ENCODE measurements at regions not wholly inside any gene's neighbourhood (a gene's known extent, or its start where the extent isn't known, plus 50 kb on each side); places are given as distances from the start of the nearest gene placed in this dataset.

DNA sequence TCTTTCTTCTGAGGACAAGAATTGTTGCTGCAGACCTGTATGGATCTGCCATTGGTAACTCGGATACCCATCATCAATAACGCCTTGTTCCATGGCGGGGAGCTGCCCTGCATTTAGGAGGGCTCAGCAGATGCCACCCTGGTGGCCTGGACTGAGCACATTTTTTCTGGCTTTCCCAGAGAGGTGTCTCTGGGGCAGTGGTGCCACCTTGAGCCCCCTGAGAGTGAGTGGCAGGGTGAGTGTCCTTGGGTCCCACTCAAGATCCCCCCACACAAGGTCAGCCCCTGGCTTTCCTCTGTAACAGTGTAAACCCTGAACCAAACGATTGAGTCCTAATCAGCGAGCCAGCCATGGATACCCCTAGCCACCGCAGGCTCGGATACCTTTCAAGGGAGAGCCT lies 258.6 kb downstream of the GLRX3 start:
- H3K9ac ChIP-seq (ENCODE audit: low read length) = no peak overlapping the region
- no peaks in the 10 kb centered on the region for H3K4me1 ChIP-seq (ENCODE audit: control insufficient read depth, insufficient read depth, low read length)
- no peak overlapping the region for H3K4me3 ChIP-seq (ENCODE audit: low read length)
- H3K9me3 ChIP-seq (ENCODE audit: control insufficient read depth, low read length) = peaks cover 22% of the 10 kb centered on the region
- DNase-seq (ENCODE audit: low read depth) = no peak
- H3K27me3 ChIP-seq (replicated peaks; ENCODE audit: control insufficient read depth, insufficient read depth, low read length) = no peaks in the 10 kb centered on the region
- no peaks in the 10 kb centered on the region for H3K36me3 ChIP-seq (ENCODE audit: control insufficient read depth, insufficient read depth, low read length, severe bottlenecking)

DNA sequence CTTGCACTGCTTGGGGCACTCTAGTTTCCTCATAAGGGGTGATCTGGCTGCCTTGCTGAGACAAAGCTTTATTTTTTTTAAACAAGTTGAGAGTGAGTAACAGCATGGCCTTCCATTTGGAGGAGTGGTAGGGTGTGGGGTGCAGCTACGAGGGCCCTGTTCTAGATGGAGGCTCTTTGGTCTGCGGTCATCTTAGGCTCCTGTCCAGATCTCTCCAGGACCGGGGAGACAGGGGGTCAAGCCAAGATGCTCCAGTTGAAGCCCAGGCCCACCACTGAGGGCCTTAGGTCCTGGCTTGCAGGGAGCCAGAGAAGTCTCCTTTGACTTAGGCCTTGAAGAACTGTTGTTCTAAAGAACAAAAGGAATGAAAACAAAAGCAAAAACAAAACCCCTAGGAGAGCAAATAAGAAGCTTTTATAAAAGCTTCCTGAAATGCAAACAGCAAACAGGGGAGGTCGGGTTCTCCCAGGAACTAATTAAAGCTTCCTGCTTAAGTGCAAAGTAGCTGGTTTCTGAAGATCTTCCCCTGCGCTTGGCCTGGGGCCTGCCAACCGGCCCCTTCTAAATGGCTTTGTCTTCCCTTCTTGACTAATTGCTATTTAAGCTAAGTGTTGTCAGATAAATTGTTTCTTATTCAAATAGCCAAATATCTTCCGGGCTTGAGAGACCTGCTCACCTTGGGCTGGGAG lies 259.2 kb downstream of the GLRX3 start:
- Histone ChIP-seq H3K27me3 (replicated peaks; ENCODE audit: control insufficient read depth, insufficient read depth, low read length) (no peaks in the 10 kb centered on the region), H3K4me1 (ENCODE audit: control insufficient read depth, insufficient read depth, low read length) (no peaks in the 10 kb centered on the region), H3K36me3 (ENCODE audit: control insufficient read depth, insufficient read depth, low read length, severe bottlenecking) (no peaks in the 10 kb centered on the region), H3K9ac (ENCODE audit: low read length) (no peak overlapping the region), H3K9me3 (ENCODE audit: control insufficient read depth, low read length) (peaks cover 18% of the 10 kb centered on the region), H3K4me3 (ENCODE audit: low read length) (no peak overlapping the region)
- no peak for DNase-seq (ENCODE audit: low read depth)

DNA sequence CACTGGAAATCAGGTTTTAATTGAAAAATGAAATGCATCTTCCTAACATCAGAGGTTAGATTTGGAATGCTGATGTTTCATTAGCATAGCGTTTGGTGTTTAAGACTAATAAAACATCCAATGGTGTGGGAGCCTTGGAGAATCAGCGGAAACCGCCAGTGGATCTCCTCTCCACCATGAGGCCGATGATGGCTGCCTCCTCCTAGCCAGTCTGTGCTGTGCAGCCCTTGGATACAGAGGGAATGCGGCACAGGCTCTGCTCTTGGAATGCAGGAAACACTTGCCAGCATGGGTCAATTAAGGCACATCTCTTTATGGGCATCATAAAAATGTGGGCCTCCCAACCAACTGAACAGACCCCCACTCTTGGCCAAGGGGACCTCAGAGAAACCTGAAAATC lies 259.9 kb downstream of the GLRX3 start:
- Histone ChIP-seq H3K9me3 (ENCODE audit: control insufficient read depth, low read length) (peaks cover 18% of the 10 kb centered on the region), H3K36me3 (ENCODE audit: control insufficient read depth, insufficient read depth, low read length, severe bottlenecking) (no peaks in the 10 kb centered on the region), H3K9ac (ENCODE audit: low read length) (no peak overlapping the region), H3K27me3 (replicated peaks; ENCODE audit: control insufficient read depth, insufficient read depth, low read length) (no peaks in the 10 kb centered on the region), H3K4me1 (ENCODE audit: control insufficient read depth, insufficient read depth, low read length) (no peaks in the 10 kb centered on the region), H3K4me3 (ENCODE audit: low read length) (no peak overlapping the region)
- DNase-seq (ENCODE audit: low read depth) = no peak

DNA sequence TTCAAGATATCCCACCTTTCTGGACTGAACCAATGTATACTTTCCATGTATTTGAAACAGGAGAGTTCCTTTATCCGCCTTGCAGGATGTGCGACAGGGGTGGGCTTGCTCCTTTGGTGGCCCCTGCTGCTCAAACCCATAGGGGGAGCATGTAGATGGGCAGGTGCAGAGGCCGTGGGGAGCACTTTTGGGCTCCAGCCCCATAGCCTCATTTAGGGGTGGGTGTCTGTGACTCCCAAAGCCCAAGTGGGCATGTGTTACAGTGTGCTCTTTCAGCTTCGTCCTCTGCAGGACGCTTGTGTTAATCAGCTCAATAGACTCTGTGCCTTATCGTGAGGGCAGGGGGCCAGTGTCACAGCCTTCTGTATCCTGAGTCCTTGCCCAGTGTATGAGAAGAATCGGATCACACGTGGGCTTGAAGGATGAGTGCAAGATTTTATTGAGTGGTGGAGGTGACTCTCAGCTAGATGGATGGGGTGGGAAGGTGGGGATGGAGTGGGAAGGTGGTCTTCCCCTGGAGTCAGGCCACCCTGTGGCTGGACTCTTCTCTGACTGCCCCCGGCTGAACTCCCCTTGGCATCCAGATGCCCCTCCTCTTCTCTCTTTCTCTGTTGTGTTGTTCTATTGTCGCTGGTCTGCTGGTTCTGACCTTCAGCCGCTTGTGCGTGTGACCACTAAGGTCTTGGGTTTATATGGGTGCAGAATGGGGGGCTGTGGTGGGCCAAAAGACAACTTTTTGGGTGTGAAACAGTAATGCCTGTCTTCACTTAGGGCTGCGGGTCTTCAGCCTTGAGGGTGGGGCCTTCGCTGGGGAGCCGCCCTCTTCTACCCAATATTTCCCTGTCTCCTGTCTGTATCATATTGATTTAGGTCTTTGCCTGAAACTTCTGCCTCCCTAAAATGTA lies 262.2 kb downstream of the GLRX3 start:
- H3K36me3 ChIP-seq (ENCODE audit: control insufficient read depth, insufficient read depth, low read length, severe bottlenecking) = no peaks in the 10 kb centered on the region
- peaks cover 18% of the 10 kb centered on the region for H3K9me3 ChIP-seq (ENCODE audit: control insufficient read depth, low read length)
- H3K4me1 ChIP-seq (ENCODE audit: control insufficient read depth, insufficient read depth, low read length) = no peaks in the 10 kb centered on the region
- DNase-seq (ENCODE audit: low read depth) = no peak
- H3K27me3 ChIP-seq (replicated peaks; ENCODE audit: control insufficient read depth, insufficient read depth, low read length) = no peaks in the 10 kb centered on the region
- H3K4me3 ChIP-seq (ENCODE audit: low read length) = no peak overlapping the region
- H3K9ac ChIP-seq (ENCODE audit: low read length) = no peak overlapping the region

DNA sequence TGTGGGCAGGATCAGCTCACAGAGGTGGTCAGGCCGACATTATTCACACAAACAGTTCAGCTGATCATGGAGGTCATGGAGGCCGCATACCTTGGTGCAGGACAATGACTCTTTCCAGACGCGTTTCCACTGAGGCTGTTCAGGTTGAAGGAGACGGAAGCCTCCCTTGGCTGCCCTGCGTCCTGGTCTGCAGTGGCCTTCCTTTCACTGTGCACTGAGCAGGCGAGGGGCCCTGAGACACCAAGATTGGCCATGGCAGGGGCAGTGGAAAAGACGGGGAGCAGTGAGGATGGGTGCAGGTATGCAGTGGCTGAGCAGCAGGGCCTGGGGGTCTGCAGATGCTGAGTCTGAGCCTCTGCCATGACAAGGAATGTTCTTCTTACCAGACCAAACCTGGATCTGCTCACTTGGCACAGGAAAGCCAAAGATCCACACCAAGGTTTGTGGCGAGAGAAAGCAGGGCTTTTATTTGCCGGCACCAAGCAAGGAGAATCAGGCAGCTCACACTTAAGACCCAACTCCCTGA lies 263.3 kb downstream of the GLRX3 start:
- Histone ChIP-seq H3K4me3 (ENCODE audit: low read length) (no peak overlapping the region), H3K4me1 (ENCODE audit: control insufficient read depth, insufficient read depth, low read length) (no peaks in the 10 kb centered on the region), H3K36me3 (ENCODE audit: control insufficient read depth, insufficient read depth, low read length, severe bottlenecking) (no peaks in the 10 kb centered on the region), H3K9ac (ENCODE audit: low read length) (no peak overlapping the region), H3K27me3 (replicated peaks; ENCODE audit: control insufficient read depth, insufficient read depth, low read length) (no peaks in the 10 kb centered on the region), H3K9me3 (ENCODE audit: control insufficient read depth, low read length) (peaks cover 18% of the 10 kb centered on the region)
- DNase-seq (ENCODE audit: low read depth) = no peak

DNA sequence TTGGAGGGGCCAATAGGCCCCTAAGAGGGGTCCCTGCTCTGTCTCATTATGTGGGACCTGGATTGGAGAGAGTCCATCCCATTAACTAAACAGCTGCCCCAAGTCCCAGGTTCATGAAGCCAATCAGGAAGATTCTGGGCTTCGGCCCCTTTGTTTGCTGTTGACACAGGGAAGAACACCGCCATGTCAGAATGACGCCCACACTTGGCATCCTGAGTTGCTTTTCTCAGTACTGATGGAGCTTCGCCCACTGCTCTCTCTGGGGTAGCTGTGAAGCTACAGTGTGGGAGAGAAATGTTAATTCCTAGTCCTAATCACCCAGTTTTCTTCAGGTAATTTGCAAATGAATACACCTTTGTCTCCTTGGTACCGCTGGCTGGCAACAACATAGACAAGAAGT lies 264.7 kb downstream of the GLRX3 start:
- Histone ChIP-seq H3K4me1 (ENCODE audit: control insufficient read depth, insufficient read depth, low read length) (no peaks in the 10 kb centered on the region), H3K27me3 (replicated peaks; ENCODE audit: control insufficient read depth, insufficient read depth, low read length) (no peaks in the 10 kb centered on the region)
- DNase-seq (ENCODE audit: low read depth) = no peak

DNA sequence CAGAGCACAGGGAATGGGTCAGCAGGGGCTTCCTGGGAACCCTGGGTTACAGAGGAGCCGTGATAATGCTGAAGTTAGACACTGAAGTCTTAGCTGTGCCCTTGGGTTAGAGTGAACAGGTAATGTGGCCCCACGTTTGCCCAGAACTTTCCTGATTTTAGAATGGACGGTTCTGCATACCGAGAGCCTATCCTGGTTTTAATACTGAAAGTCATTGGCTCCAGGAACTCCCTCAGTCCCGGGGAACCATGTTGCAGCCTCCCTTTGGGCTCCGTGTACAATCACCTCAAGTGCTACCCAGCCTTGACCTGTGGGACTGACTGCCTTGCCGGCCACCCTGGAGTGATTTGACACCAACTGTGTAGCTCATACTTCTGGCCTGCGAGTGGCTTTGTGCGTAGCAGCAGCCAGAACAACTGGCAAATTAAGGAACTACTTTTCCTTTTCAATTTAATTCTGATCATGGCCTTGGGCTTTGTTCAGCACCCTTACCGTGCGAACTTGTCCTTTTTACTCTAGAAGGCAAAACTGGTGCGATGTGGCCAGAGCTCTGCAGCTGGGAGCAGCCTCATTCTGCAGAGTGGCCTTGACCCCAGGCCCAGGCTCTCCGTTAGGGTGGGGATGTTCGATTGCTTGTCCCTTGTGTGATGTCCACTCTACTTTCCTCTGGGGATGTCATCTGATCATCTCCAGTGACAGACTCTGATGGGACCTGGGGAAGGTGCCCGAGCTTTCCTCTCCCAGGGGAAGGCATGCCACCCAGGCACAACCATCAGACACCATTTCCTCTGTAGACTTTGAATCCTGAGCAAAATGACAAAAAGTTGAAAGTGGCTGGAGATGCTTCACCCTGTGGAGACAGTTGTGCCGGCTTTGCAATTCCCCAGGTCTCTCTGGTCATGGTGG lies 265.9 kb downstream of the GLRX3 start:
- peaks cover 8% of the 10 kb centered on the region for H3K9me3 ChIP-seq (ENCODE audit: control insufficient read depth, low read length)
- DNase-seq (ENCODE audit: low read depth) = no peak

More for the DNA sequence above, 264.7 kb downstream of the GLRX3 start:
- H3K9ac ChIP-seq (ENCODE audit: low read length) = no peak overlapping the region
- H3K9me3 ChIP-seq (ENCODE audit: control insufficient read depth, low read length) = peaks cover 16% of the 10 kb centered on the region
- H3K4me3 ChIP-seq (ENCODE audit: low read length) = no peak overlapping the region
- H3K36me3 ChIP-seq (ENCODE audit: control insufficient read depth, insufficient read depth, low read length, severe bottlenecking) = no peaks in the 10 kb centered on the region

DNA sequence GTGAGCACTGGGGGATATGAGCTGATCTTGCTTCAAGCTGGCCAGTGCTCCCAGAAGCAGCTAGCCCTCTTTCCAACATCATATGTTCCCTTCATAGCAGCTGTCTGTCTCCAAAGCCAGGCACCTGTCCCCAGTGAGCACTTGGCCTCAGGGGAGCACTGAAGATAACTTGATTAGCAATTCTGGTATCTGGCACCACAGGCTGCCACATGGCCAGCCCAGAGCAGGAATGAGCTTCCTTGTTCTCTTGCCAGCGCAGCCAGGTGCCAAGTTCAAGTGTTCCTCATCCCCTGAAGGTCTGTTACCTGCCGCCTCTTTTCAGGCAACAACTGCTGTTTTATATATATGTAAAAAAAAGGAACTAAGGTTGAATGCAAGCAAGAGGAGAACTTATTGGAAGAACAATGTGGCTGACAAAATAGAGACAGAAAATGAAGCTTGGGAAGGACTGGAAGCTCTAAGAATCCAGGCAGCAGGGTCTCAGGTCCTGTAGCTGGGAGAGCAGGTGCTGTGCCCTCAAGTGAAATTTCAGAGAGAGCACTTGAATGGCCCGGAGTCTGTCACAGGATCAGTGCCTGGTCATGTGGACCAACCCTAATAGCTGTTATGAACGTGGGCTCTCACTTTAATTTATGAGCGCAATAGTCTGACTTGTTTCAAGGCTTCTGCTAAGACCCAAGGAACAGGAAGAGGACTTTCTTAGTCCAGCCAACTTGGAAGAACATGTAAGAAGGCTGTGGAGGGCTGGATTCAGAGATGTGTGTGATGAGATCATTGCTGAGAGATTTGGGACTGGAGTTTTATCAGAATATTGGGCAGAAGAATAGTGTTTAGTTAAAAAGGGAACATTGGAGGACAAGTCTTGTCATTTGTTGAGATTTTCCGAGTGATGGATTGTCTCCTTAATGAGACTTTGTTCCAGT lies 267.2 kb downstream of the GLRX3 start:
- Histone ChIP-seq H3K9me3 (ENCODE audit: control insufficient read depth, low read length) (peaks cover 6% of the 10 kb centered on the region), H3K4me1 (ENCODE audit: control insufficient read depth, insufficient read depth, low read length) (no peaks in the 10 kb centered on the region), H3K36me3 (ENCODE audit: control insufficient read depth, insufficient read depth, low read length, severe bottlenecking) (no peaks in the 10 kb centered on the region), H3K9ac (ENCODE audit: low read length) (no peak overlapping the region), H3K27me3 (replicated peaks; ENCODE audit: control insufficient read depth, insufficient read depth, low read length) (no peaks in the 10 kb centered on the region), H3K4me3 (ENCODE audit: low read length) (no peak overlapping the region)
- no peak for DNase-seq (ENCODE audit: low read depth)

More for the DNA sequence above, 265.9 kb downstream of the GLRX3 start:
- no peaks in the 10 kb centered on the region for H3K4me1 ChIP-seq (ENCODE audit: control insufficient read depth, insufficient read depth, low read length)
- no peaks in the 10 kb centered on the region for H3K27me3 ChIP-seq (replicated peaks; ENCODE audit: control insufficient read depth, insufficient read depth, low read length)
- H3K36me3 ChIP-seq (ENCODE audit: control insufficient read depth, insufficient read depth, low read length, severe bottlenecking) = no peaks in the 10 kb centered on the region
- H3K4me3 ChIP-seq (ENCODE audit: low read length) = no peak overlapping the region
- no peak overlapping the region for H3K9ac ChIP-seq (ENCODE audit: low read length)

DNA sequence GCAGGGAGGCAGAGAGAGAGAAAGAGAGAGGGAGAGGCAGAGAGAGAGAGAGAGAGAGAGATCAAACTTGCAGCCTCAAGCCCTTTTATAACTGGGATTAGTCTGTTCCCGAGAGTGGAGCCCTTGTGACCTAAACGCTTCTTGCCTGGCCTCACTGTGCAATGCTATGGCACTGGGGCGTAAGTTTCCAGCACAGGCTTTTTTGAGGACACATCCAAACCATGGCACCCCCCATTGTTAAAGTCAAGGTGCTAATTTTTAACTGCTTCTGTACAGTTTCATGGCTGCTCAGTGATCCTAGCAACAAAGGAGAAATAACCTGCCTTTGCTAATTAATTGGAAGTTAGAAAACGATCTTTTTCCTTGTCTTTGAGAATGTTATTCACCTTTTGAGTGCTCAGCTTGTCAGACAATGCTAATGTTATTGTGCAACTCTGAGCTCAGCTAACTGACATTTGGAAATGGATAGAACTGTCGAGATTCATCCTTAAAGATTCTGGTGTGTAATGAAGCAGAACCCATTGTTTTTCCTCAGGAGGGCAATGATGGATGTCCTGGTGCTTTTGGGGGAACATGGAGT lies 268.4 kb downstream of the GLRX3 start:
- H3K36me3 ChIP-seq (ENCODE audit: control insufficient read depth, insufficient read depth, low read length, severe bottlenecking) = no peaks in the 10 kb centered on the region
- no peak overlapping the region for H3K4me3 ChIP-seq (ENCODE audit: low read length)
- no peak overlapping the region for H3K9ac ChIP-seq (ENCODE audit: low read length)
- DNase-seq (ENCODE audit: low read depth) = no peak
- H3K27me3 ChIP-seq (replicated peaks; ENCODE audit: control insufficient read depth, insufficient read depth, low read length) = no peaks in the 10 kb centered on the region
- peaks cover 1% of the 10 kb centered on the region for H3K9me3 ChIP-seq (ENCODE audit: control insufficient read depth, low read length)
- H3K4me1 ChIP-seq (ENCODE audit: control insufficient read depth, insufficient read depth, low read length) = no peaks in the 10 kb centered on the region

DNA sequence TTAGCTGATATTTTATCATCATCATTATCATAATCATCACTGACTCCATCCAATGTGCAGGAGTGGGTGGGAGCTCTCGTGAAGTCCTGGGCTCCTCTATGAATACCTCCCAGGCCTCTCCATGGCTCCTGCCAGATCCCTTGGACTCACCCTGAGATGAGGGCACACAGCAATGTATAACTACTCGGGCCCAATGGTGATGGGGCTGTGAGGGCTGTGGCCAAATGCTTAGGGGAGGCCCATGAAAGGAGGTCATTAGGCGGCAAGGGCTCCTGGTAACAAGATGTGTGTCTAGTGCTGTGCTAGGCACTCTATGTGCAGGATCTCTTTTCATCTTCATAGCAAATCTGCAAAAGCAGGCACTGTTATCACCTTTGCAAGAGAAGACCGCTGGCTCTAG lies 270.9 kb downstream of the GLRX3 start:
- H3K9ac ChIP-seq (ENCODE audit: low read length) = no peak overlapping the region
- H3K36me3 ChIP-seq (ENCODE audit: control insufficient read depth, insufficient read depth, low read length, severe bottlenecking) = no peaks in the 10 kb centered on the region
- no peaks in the 10 kb centered on the region for H3K27me3 ChIP-seq (replicated peaks; ENCODE audit: control insufficient read depth, insufficient read depth, low read length)
- no peaks in the 10 kb centered on the region for H3K4me1 ChIP-seq (ENCODE audit: control insufficient read depth, insufficient read depth, low read length)
- DNase-seq (ENCODE audit: low read depth) = no peak
- H3K4me3 ChIP-seq (ENCODE audit: low read length) = no peak overlapping the region
- H3K9me3 ChIP-seq (ENCODE audit: control insufficient read depth, low read length) = no peaks in the 10 kb centered on the region
